Mucosa of rectum (tissue), 2 donors: ENCODE measurements at regions not wholly inside any gene's neighbourhood (a gene's known extent, or its start where the extent isn't known, plus 50 kb on each side); places are given as distances from the start of the nearest gene placed in this dataset.

Experiments used
- H3K27ac ChIP-seq, 2 donors: one replicate each; pipeline ENCODE4 v1.7.0; 2013; ENCODE audit warnings: inconsistent platforms in 2 of 2, low read depth in 2 of 2, low read length in 2 of 2
- H3K27me3 ChIP-seq, 2 donors: one replicate each; pipeline ENCODE4 v1.7.0; 2013; ENCODE audit warnings: low read length in 2 of 2; ENCODE audit not compliant: control insufficient read depth in 2 of 2, insufficient read depth in 2 of 2
- H3K36me3 ChIP-seq, 2 donors: one replicate each; pipeline ENCODE4 v1.7.0; 2013; ENCODE audit warnings: low read length in 2 of 2; ENCODE audit not compliant: control insufficient read depth in 2 of 2, insufficient read depth in 2 of 2
- H3K4me1 ChIP-seq, 2 donors: one replicate each; pipeline ENCODE4 v1.7.0; 2013; ENCODE audit warnings: low read length in 2 of 2, mild to moderate bottlenecking in 1 of 2; ENCODE audit not compliant: control insufficient read depth in 2 of 2, insufficient read depth in 2 of 2
- H3K4me3 ChIP-seq, 2 donors: one replicate each; pipeline ENCODE4 v1.7.0; 2013; ENCODE audit warnings: low read length in 2 of 2
- H3K9ac ChIP-seq, 2 donors: one replicate each; pipeline ENCODE4 v1.7.0; 2013; ENCODE audit warnings: low read length in 2 of 2, low read depth in 1 of 2, mild to moderate bottlenecking in 1 of 2
- H3K9me3 ChIP-seq, 2 donors: one replicate each; pipeline ENCODE4 v1.7.0; 2013; ENCODE audit warnings: low read length in 2 of 2; ENCODE audit not compliant: control insufficient read depth in 2 of 2
- donor health status: healthy.
- donor health status: Normal muscosa, but diverticular disease.

- Histone ChIP-seq H3K27ac (no peak overlapping the region), H3K27me3 (no peaks in the 10 kb centered on the region), H3K4me1 (no peaks in the 10 kb centered on the region), H3K9me3 (no peaks in the 10 kb centered on the region), H3K9ac (no peak overlapping the region), H3K4me3 (no peak overlapping the region), H3K36me3 (no peaks in the 10 kb centered on the region)
Observed at GRCh38 chr5:72046106-72046505, 61.2 kb upstream of the MAP1B start.

GRCh38 chr5:72055636-72056035 is 51.6 kb upstream of the MAP1B start:
- no peak overlapping the region for H3K9ac ChIP-seq

More at GRCh38 chr5:72055636-72056035, 51.6 kb upstream of the MAP1B start:
- H3K4me3 ChIP-seq, result no peak overlapping the region
- no peaks in the 10 kb centered on the region for H3K36me3 ChIP-seq
- no peaks in the 10 kb centered on the region for H3K9me3 ChIP-seq
- H3K27me3 ChIP-seq, result no peaks in the 10 kb centered on the region
- H3K27ac ChIP-seq, result no peak overlapping the region
- no peaks in the 10 kb centered on the region for H3K4me1 ChIP-seq
